Uterus (tissue), 2 donors: ENCODE measurements at regions not wholly inside any gene's neighbourhood (a gene's known extent, or its start where the extent isn't known, plus 50 kb on each side); places are given as distances from the start of the nearest gene placed in this dataset.

Experiments
- POLR2A ChIP-seq, 2 donors: fragments of 450-650 bp; IDR thresholded peaks; one replicate each; pipeline ENCODE4 v1.6.1; 2016; ENCODE audit warnings: antibody characterized with exemption in 2 of 2, mild to moderate bottlenecking in 1 of 2, moderate library complexity in 1 of 2
- TF ChIP-seq, protein P1 (sequence below), 4 experiments: fragments of 200-600 bp in 2 of 4; fragments of 450-650 bp in 2 of 4; sonication (generic) in 2 of 4; IDR thresholded peaks; one replicate each; pipeline ENCODE4 v1.5.1; 2016 to 2019; ENCODE audit warnings: antibody characterized with exemption in 4 of 4, mild to moderate bottlenecking in 2 of 4, moderate library complexity in 1 of 4

DNA sequence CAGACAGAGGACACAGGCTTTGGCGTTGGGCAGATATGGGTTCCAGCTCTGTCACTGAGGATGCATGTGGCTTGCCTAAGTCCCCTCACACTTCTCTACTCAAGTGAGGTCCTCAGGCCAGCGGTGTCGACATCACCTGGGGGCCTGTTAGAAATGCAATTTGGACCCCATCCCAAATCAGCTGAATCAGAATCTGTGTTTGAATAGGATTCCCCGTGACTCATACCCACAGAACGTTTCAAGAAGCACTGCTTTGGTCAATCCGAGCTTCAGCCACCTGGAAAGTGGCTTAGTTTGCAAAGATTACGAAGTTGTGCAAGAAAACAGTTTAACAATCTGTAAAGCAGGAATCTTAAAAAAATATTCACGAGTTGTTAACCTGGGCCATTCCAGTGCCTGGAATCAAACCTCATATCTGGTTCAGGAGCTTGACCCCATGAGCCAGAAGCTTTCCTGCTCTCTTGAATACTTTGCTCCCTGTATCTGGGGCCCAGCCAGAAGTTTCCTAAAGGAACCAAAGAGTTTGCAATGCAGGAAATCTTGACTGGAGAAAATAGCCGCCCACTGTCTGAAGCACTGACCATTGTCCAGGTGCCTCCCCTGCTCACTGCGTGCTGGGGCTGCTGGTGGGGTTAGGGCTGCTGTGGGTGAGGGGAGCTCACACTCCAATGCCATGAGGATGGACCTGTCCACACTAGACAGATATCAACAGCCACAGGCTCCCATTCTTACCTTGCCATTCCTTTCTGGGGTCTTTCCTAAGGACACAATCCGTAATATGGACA is 208.5 kb upstream of the LINGO1 start:
- TF ChIP-seq, protein P1, sequence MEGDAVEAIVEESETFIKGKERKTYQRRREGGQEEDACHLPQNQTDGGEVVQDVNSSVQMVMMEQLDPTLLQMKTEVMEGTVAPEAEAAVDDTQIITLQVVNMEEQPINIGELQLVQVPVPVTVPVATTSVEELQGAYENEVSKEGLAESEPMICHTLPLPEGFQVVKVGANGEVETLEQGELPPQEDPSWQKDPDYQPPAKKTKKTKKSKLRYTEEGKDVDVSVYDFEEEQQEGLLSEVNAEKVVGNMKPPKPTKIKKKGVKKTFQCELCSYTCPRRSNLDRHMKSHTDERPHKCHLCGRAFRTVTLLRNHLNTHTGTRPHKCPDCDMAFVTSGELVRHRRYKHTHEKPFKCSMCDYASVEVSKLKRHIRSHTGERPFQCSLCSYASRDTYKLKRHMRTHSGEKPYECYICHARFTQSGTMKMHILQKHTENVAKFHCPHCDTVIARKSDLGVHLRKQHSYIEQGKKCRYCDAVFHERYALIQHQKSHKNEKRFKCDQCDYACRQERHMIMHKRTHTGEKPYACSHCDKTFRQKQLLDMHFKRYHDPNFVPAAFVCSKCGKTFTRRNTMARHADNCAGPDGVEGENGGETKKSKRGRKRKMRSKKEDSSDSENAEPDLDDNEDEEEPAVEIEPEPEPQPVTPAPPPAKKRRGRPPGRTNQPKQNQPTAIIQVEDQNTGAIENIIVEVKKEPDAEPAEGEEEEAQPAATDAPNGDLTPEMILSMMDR (IDR thresholded peaks at IDR 0.05): no peak
- TF ChIP-seq POLR2A (IDR thresholded peaks at IDR 0.05): no peak
